Activated CD4-positive, alpha-beta memory T cell treated with anti-CD3 and anti-CD28 coated beads for 36 hours (primary cell): ENCODE measurements at regions not wholly inside any gene's neighbourhood (a gene's known extent, or its start where the extent isn't known, plus 50 kb on each side); places are given as distances from the start of the nearest gene placed in this dataset.

Experiments used
- CTCF ChIA-PET: fragments of 350-600 bp; sonication (Branson Sonifier 250); formaldehyde crosslinking; loops from one replicate; lab custom pipeline; 2021; ENCODE audit warnings: antibody characterized with exemption, inconsistent platforms; lab: Charles Lee
- POLR2A ChIA-PET: fragments of 350-600 bp; sonication (Branson Sonifier 250); formaldehyde crosslinking; loops from one replicate; lab custom pipeline; 2021; ENCODE audit warnings: antibody characterized with exemption; lab: Charles Lee
- DNase-seq: peaks from one replicate; pipeline ENCODE4 v3.0.0-alpha.2; 2020
- H3K27ac Mint-ChIP-seq: one replicate; pipeline ENCODE4 v1.8.0; 2021; ENCODE audit warnings: mixed read lengths
- H3K27me3 Mint-ChIP-seq: one replicate; pipeline ENCODE4 v1.8.0; 2021; ENCODE audit warnings: mixed read lengths
- H3K36me3 Mint-ChIP-seq: one replicate; pipeline ENCODE4 v1.8.0; 2021; ENCODE audit warnings: mixed read lengths
- H3K4me1 Mint-ChIP-seq: one replicate; pipeline ENCODE4 v1.8.0; 2021; ENCODE audit warnings: low read depth, mixed read lengths
- H3K4me3 Mint-ChIP-seq: one replicate; pipeline ENCODE4 v1.8.0; 2021; ENCODE audit warnings: mild to moderate bottlenecking, mixed read lengths
- H3K9me3 Mint-ChIP-seq: one replicate; pipeline ENCODE4 v1.8.0; 2021; ENCODE audit warnings: mixed read lengths
- intact Hi-C: fragments of 100-400 bp; cut with micrococcal nuclease; formaldehyde crosslinking; loops from one replicate; pipeline ENCODE4 v1.15.1; 2023

GRCh38 chr5:5040712-5041111 lies 99.4 kb upstream of the ADAMTS16 start:
- H3K4me1 Mint-ChIP-seq = no peaks in the 10 kb centered on the region
- intact Hi-C loops = no loop called here
- ChIA-PET CTCF (no interaction called here), POLR2A (no interaction called here)
- no peak overlapping the region for H3K27ac Mint-ChIP-seq
- no peaks in the 10 kb centered on the region for H3K27me3 Mint-ChIP-seq
- H3K9me3 Mint-ChIP-seq = peaks cover 8% of the 10 kb centered on the region
- no peak overlapping the region for H3K4me3 Mint-ChIP-seq
- H3K36me3 Mint-ChIP-seq = no peaks in the 10 kb centered on the region
- no peak for DNase-seq

GRCh38 chr5:5042806-5043205 lies 97.3 kb upstream of the ADAMTS16 start:
- no peaks in the 10 kb centered on the region for H3K27me3 Mint-ChIP-seq
- ChIA-PET CTCF (no interaction called here), POLR2A (no interaction called here)
- no peak overlapping the region for H3K4me3 Mint-ChIP-seq
- no peak overlapping the region for H3K27ac Mint-ChIP-seq
- DNase-seq = no peak
- peaks cover 8% of the 10 kb centered on the region for H3K9me3 Mint-ChIP-seq
- no peaks in the 10 kb centered on the region for H3K36me3 Mint-ChIP-seq
- intact Hi-C loops = no loop called here
- no peaks in the 10 kb centered on the region for H3K4me1 Mint-ChIP-seq

GRCh38 chr5:5043346-5043745 lies 96.8 kb upstream of the ADAMTS16 start:
- H3K4me1 Mint-ChIP-seq = no peaks in the 10 kb centered on the region
- no peaks in the 10 kb centered on the region for H3K36me3 Mint-ChIP-seq
- DNase-seq = no peak
- intact Hi-C loops = no loop called here
- H3K27me3 Mint-ChIP-seq = no peaks in the 10 kb centered on the region
- no peak overlapping the region for H3K4me3 Mint-ChIP-seq
- H3K9me3 Mint-ChIP-seq = peaks cover 6% of the 10 kb centered on the region
- CTCF ChIA-PET = no interaction called here
- H3K27ac Mint-ChIP-seq = no peak overlapping the region
- POLR2A ChIA-PET = no interaction called here

- no peak for DNase-seq
- no peaks in the 10 kb centered on the region for H3K4me1 Mint-ChIP-seq
- no peaks in the 10 kb centered on the region for H3K9me3 Mint-ChIP-seq
- POLR2A ChIA-PET = no interaction called here
- CTCF ChIA-PET = no interaction called here
- intact Hi-C loops = no loop called here
- H3K27me3 Mint-ChIP-seq = no peaks in the 10 kb centered on the region
- no peak overlapping the region for H3K27ac Mint-ChIP-seq
- H3K4me3 Mint-ChIP-seq = no peak overlapping the region
- H3K36me3 Mint-ChIP-seq = no peaks in the 10 kb centered on the region
Observed at GRCh38 chr5:5044247-5044840, 95.8 kb upstream of the ADAMTS16 start.

- intact Hi-C loops = no loop called here
- POLR2A ChIA-PET = no interaction called here
Observed at GRCh38 chr5:5046680-5047502, 93.2 kb upstream of the ADAMTS16 start.

GRCh38 chr5:5050801-5051200 lies 89.3 kb upstream of the ADAMTS16 start:
- no peaks in the 10 kb centered on the region for H3K36me3 Mint-ChIP-seq
- POLR2A ChIA-PET = no interaction called here
- no peak overlapping the region for H3K4me3 Mint-ChIP-seq
- no peaks in the 10 kb centered on the region for H3K4me1 Mint-ChIP-seq
- no peak for DNase-seq
- no peaks in the 10 kb centered on the region for H3K9me3 Mint-ChIP-seq
- no peak overlapping the region for H3K27ac Mint-ChIP-seq
- intact Hi-C loops = no loop called here
- H3K27me3 Mint-ChIP-seq = no peaks in the 10 kb centered on the region
- CTCF ChIA-PET = no interaction called here

More at GRCh38 chr5:5046680-5047502, 93.2 kb upstream of the ADAMTS16 start:
- CTCF ChIA-PET = no interaction called here
- Mint-ChIP-seq H3K4me3 (no peak overlapping the region), H3K27ac (no peak overlapping the region), H3K27me3 (no peaks in the 10 kb centered on the region), H3K4me1 (no peaks in the 10 kb centered on the region), H3K9me3 (no peaks in the 10 kb centered on the region), H3K36me3 (no peaks in the 10 kb centered on the region)
- DNase-seq = no peak

GRCh38 chr5:5055712-5056111 lies 84.4 kb upstream of the ADAMTS16 start:
- Mint-ChIP-seq H3K36me3 (no peaks in the 10 kb centered on the region), H3K27me3 (no peaks in the 10 kb centered on the region), H3K27ac (no peak overlapping the region), H3K4me3 (no peak overlapping the region), H3K9me3 (no peaks in the 10 kb centered on the region), H3K4me1 (no peaks in the 10 kb centered on the region)
- POLR2A ChIA-PET = no interaction called here
- intact Hi-C loops = no loop called here
- CTCF ChIA-PET = no interaction called here
- no peak for DNase-seq

- H3K27me3 Mint-ChIP-seq = no peaks in the 10 kb centered on the region
- intact Hi-C loops = no loop called here
- ChIA-PET POLR2A (no interaction called here), CTCF (no interaction called here)
- no peaks in the 10 kb centered on the region for H3K9me3 Mint-ChIP-seq
- DNase-seq = no peak
- no peak overlapping the region for H3K27ac Mint-ChIP-seq
- H3K36me3 Mint-ChIP-seq = no peaks in the 10 kb centered on the region
- H3K4me3 Mint-ChIP-seq = no peak overlapping the region
- H3K4me1 Mint-ChIP-seq = no peaks in the 10 kb centered on the region
Observed at GRCh38 chr5:5061836-5062235, 78.3 kb upstream of the ADAMTS16 start.

GRCh38 chr5:5062525-5063302 lies 77.4 kb upstream of the ADAMTS16 start:
- CTCF ChIA-PET = no interaction called here
- no peaks in the 10 kb centered on the region for H3K36me3 Mint-ChIP-seq

GRCh38 chr5:5063533-5063953 lies 76.6 kb upstream of the ADAMTS16 start:
- Mint-ChIP-seq H3K27ac (no peak overlapping the region), H3K9me3 (no peaks in the 10 kb centered on the region), H3K36me3 (no peaks in the 10 kb centered on the region), H3K4me3 (no peak overlapping the region), H3K4me1 (no peaks in the 10 kb centered on the region), H3K27me3 (no peaks in the 10 kb centered on the region)
- CTCF ChIA-PET = no interaction called here
- POLR2A ChIA-PET = no interaction called here
- no peak for DNase-seq
- intact Hi-C loops = no loop called here

More at GRCh38 chr5:5062525-5063302, 77.4 kb upstream of the ADAMTS16 start:
- DNase-seq = no peak
- no peaks in the 10 kb centered on the region for H3K9me3 Mint-ChIP-seq
- H3K27me3 Mint-ChIP-seq = no peaks in the 10 kb centered on the region
- no peaks in the 10 kb centered on the region for H3K4me1 Mint-ChIP-seq
- intact Hi-C loops = no loop called here
- no peak overlapping the region for H3K4me3 Mint-ChIP-seq
- H3K27ac Mint-ChIP-seq = no peak overlapping the region
- POLR2A ChIA-PET = no interaction called here

- Mint-ChIP-seq H3K36me3 (no peaks in the 10 kb centered on the region), H3K9me3 (no peaks in the 10 kb centered on the region), H3K4me1 (no peaks in the 10 kb centered on the region), H3K27ac (no peak overlapping the region), H3K4me3 (no peak overlapping the region), H3K27me3 (no peaks in the 10 kb centered on the region)
- ChIA-PET POLR2A (no interaction called here), CTCF (no interaction called here)
- intact Hi-C loops = no loop called here
- DNase-seq = no peak
Observed at GRCh38 chr5:5065472-5065871, 74.7 kb upstream of the ADAMTS16 start.

- no peak for DNase-seq
- no peaks in the 10 kb centered on the region for H3K36me3 Mint-ChIP-seq
- H3K27me3 Mint-ChIP-seq = no peaks in the 10 kb centered on the region
- no peaks in the 10 kb centered on the region for H3K9me3 Mint-ChIP-seq
- intact Hi-C loops = no loop called here
- ChIA-PET POLR2A (no interaction called here), CTCF (no interaction called here)
- no peak overlapping the region for H3K27ac Mint-ChIP-seq
- no peak overlapping the region for H3K4me3 Mint-ChIP-seq
- no peaks in the 10 kb centered on the region for H3K4me1 Mint-ChIP-seq
Observed at GRCh38 chr5:5066276-5067186, 73.6 kb upstream of the ADAMTS16 start.
